ENCODE measurements at regions not wholly inside any gene's neighbourhood (a gene's known extent, or its start where the extent isn't known, plus 50 kb on each side); places are given as distances from the start of the nearest gene placed in this dataset.
"Not testable (repeated sequence)": the region's sequence is repeated elsewhere in the genome, so short reads cannot be mapped to it uniquely, and the experiment has no call there.

DNA sequence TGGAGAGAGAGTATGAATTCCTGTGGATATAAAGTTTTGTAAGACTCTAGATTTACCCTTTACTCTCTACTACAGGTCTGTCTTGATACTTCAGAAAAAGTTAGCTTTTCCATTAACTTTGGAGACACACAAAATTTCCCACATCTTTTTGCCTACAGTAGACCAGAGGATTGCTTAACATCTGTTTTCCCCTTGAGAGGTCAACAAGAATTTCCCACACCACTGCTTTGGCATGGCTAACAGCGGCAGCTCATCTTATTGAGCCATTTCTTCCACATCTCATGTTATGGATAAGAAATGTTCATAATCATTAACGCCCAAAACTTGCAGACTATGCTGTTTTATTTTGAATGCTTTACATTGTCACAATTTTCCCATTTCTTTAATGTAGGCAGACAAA, 273.6 kb upstream of the RGPD4 start:
- TF ChIP-seq, protein P1, sequence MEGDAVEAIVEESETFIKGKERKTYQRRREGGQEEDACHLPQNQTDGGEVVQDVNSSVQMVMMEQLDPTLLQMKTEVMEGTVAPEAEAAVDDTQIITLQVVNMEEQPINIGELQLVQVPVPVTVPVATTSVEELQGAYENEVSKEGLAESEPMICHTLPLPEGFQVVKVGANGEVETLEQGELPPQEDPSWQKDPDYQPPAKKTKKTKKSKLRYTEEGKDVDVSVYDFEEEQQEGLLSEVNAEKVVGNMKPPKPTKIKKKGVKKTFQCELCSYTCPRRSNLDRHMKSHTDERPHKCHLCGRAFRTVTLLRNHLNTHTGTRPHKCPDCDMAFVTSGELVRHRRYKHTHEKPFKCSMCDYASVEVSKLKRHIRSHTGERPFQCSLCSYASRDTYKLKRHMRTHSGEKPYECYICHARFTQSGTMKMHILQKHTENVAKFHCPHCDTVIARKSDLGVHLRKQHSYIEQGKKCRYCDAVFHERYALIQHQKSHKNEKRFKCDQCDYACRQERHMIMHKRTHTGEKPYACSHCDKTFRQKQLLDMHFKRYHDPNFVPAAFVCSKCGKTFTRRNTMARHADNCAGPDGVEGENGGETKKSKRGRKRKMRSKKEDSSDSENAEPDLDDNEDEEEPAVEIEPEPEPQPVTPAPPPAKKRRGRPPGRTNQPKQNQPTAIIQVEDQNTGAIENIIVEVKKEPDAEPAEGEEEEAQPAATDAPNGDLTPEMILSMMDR (IDR thresholded peaks at IDR 0.05; ENCODE audit: insufficient read depth, low read depth, low read length, missing control alignments) = no peak
- no peak overlapping the region for H3K4me3 ChIP-seq (ENCODE audit: low read length)
- no peak for DNase-seq (ENCODE audit: low read depth)

DNA sequence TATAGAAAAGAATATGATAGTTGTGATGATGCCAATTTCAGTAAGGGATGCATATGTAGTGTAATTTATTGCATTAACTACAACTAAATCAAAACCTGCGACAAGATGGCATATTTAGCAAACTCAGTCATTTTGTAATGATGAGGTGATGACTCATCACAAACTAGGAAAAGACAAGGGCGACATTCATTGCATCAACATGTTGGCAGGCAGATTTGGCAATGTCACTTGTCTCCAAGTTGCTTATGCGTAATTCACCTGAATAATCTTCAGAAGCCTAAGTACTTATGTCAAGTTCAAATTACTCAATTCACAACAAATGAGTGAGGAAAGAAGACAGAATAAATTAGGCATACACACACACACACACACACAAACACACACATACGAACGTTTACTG, 273.2 kb upstream of the RGPD4 start:
- TF ChIP-seq, protein P1 (IDR thresholded peaks at IDR 0.05; ENCODE audit: insufficient read depth, low read depth, low read length, missing control alignments) = no peak
- DNase-seq (ENCODE audit: low read depth) = peak; percentile 77
- H3K4me3 ChIP-seq (ENCODE audit: low read length) = no peak overlapping the region

DNA sequence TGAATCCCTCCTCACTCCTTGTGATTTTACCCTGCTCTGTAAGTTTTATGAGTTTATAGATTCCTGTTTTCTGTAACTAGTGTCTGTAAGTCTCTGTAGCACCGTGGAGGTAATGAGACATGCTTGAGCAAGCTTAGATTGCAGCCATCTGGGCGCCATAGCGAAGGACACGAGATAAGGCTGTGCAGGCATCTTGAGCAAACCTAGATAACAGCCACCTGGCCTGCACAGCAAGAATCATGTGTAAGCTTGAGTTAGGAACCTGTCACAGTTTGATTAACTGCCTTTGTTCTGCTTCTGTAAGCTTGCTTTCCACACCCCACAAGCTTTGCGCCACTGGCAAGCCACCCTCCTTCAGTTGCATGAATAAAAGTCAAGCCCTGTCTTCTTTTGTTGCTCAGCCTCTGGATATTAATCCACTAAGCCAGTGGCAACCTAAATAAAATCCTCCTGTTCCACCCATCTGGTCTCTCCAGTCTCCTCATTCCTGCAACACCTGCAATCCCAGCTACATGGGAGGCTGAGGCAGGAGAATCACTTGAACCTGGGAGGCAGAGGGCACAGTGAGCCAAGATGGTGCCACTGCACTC, 270.6 kb upstream of the RGPD4 start:
- H3K4me3 ChIP-seq (ENCODE audit: low read length) = no peak overlapping the region
- TF ChIP-seq, protein P1 (IDR thresholded peaks at IDR 0.05; ENCODE audit: insufficient read depth, low read depth, low read length, missing control alignments) = no peak
- no peak for DNase-seq (ENCODE audit: low read depth)

DNA sequence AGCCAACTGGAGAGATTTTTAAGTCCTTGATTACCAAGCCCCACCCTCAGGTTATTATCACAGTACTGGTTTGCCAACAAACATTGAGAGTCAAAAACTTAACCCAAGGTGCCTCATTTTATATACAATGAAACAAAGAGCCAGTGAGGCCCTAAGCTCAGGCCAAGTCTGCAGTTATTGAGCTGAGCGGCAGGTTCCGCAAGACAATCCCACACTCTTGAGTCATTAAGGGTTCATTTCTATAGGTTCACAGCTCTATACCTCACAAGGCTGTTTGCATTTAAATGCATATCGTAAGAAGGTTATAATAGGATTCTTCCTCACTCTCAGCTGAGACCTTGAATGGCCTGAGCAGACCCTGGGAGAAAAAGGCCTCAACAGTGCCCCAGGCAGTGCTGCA, 268.4 kb upstream of the RGPD4 start:
- H3K4me3 ChIP-seq (ENCODE audit: low read length) = no peak overlapping the region
- no peak for DNase-seq (ENCODE audit: low read depth)
- TF ChIP-seq, protein P1 (IDR thresholded peaks at IDR 0.05; ENCODE audit: insufficient read depth, low read depth, low read length, missing control alignments) = no peak

DNA sequence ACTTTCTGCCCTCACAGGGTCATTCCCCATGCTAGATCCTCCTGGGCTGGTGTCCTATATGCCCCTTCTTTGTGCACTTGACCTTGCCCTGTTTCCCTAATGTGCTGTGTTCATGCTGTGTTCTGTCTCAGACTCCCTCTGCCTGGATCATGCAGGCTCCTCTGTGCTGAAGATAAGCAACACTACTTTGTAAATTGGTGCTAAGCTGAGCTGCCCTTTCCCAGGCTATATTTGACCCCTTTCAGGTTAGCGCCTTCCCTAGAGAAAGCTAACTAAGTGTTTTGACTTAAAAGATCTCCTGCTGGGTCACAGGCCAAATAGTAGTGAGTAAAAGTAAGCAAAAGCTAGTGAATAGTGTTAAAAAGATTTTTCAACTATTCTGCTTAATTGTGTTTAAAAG, 257.2 kb upstream of the RGPD4 start:
- TF ChIP-seq, protein P1 (IDR thresholded peaks at IDR 0.05; ENCODE audit: insufficient read depth, low read depth, low read length, missing control alignments) = no peak
- no peak for DNase-seq (ENCODE audit: low read depth)
- no peak overlapping the region for H3K4me3 ChIP-seq (ENCODE audit: low read length)

DNA sequence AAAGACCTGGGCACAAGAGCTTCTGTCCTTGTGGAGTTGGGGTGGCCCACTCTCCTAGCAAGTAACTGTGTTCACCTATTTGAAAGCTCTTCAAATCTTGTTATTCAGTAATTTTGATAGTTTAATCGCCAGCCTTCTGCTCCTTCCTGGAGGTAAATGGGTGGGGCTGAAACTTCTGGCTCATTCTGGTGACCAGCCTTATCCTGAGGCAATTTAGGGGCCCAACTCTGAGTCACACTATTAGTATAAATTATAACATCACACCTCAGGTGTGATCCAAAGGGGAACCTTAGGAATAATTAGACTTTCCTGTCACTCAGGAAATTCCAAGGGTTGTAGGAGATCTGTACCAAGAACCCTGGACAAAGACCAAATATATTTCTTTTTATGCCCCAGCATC, 255.8 kb upstream of the RGPD4 start:
- peak; percentile 70 for DNase-seq (ENCODE audit: low read depth)
- TF ChIP-seq, protein P1 (IDR thresholded peaks at IDR 0.05; ENCODE audit: insufficient read depth, low read depth, low read length, missing control alignments) = no peak

DNA sequence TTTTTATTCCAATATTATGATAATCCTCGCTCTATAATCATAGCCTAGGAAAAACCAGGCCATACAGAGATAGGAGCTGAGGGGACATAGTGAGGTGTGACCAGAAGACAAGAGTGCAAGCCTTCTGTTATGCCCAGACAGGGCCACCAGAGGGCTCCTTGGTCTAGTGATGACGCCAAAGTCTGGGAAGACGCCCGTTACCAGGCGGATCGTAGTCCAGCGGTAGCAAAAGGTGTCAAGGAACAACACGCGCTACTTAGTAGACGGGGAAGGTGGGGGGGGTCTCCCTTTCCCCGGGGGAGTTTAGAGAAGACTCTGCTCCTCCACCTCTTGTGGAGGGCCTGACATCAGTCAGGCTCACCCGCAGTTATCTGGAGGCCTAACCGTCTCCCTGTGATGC, 253.8 kb upstream of the RGPD4 start:
- H3K4me3 ChIP-seq (ENCODE audit: low read length) = not testable (repeated sequence)
- DNase-seq (ENCODE audit: low read depth) = peak; percentile 19
- TF ChIP-seq, protein P1 (IDR thresholded peaks at IDR 0.05; ENCODE audit: insufficient read depth, low read depth, low read length, missing control alignments) = peak; percentile 38

More for the DNA sequence above, 255.8 kb upstream of the RGPD4 start:
- H3K4me3 ChIP-seq (ENCODE audit: low read length) = no peak overlapping the region

Measured in epithelial cell of esophagus (primary cell).